ENCODE measurements at regions not wholly inside any gene's neighbourhood (a gene's known extent, or its start where the extent isn't known, plus 50 kb on each side); places are given as distances from the start of the nearest gene placed in this dataset.

DNA sequence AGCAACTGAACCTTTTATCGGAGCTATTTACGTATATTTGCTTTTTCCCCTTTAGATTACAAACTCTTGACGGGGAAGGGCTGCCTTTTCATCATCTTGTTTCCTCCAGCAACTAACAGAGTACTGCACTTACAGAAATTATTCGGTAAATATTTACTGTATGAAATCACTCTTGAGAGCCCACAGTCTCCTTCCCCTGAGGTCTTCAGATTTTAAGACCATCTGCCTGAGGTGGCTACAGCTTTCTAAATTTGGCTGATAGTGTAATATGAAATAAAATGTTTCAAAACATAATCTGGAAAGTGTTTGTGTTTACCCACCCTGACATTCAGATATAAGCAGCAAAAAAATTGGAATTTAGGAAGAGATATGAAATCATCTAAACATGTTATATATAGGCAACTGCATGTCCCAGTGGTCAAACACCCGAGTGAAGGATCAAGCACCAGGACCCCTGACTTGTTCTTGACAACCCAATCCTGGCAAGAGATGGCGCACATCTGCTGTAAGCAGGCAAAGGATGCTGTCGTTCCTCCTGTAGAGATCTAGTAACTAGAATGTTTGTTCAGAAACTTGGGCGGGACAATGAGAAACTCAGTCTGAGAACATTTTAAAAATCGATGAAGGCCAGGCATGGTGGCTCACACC is 60.9 kb downstream of the SIPA1L2 start:
- in situ Hi-C loops (cut with MboI; ENCODE audit: low sequenced_read_pairs) = no loop called here
- Histone ChIP-seq H3K4me2 (ENCODE audit: low read depth, low read length) (no peak overlapping the region; the same call in 1 of the 2 replicates), H2BK5ac (ENCODE audit: low read depth, low read length, poor library complexity, severe bottlenecking) (no peak overlapping the region), H3K18ac (ENCODE audit: low read depth, low read length) (no peak overlapping the region), H3K4me1 (ENCODE audit: control insufficient read depth, insufficient read depth, low read length) (peaks cover 4% of the 10 kb centered on the region), H3K36me3 (ENCODE audit: control insufficient read depth, insufficient read depth, low read length) (peaks cover 1% of the 10 kb centered on the region; the same call in 1 of the 2 replicates), H3K9ac (ENCODE audit: low read depth, low read length) (no peak overlapping the region), H2BK120ac (ENCODE audit: low read depth, low read length) (no peak overlapping the region), H2AK5ac (ENCODE audit: low read depth, low read length) (0 out of 2 replicates have a peak overlapping the region, but pooled peaks have one; percentile 48), H4K20me1 (ENCODE audit: insufficient read depth, low read length) (no peaks in the 10 kb centered on the region), H4K5ac (ENCODE audit: low read depth, low read length) (no peak overlapping the region), H2AK9ac (replicated peaks; ENCODE audit: low read depth, low read length, poor library complexity) (no peak overlapping the region), H2BK20ac (ENCODE audit: low read depth, low read length) (no peak overlapping the region), H4K91ac (ENCODE audit: insufficient read depth, low read depth, low read length) (no peak overlapping the region), H3K9me1 (ENCODE audit: insufficient read depth, low read length) (peaks cover 3% of the 10 kb centered on the region; the same call in 1 of the 2 replicates), H4K8ac (ENCODE audit: low read depth in 2 of 2, low read length in 2 of 2) (no peak overlapping the region), H3K79me1 (ENCODE audit: low read depth in 1 of 2, low read length in 2 of 2) (peaks cover 0 to 18% of the 10 kb centered on the region in 2 experiments; a peak in 1 of 4 replicates), H3K14ac (replicated peaks; ENCODE audit: low read depth, low read length) (no peak overlapping the region), H3K4ac (ENCODE audit: low read depth, low read length) (no peak overlapping the region; the same call in 1 of the 2 replicates), H3K56ac (ENCODE audit: extremely low read depth, insufficient read depth, low read length) (no peak overlapping the region), H2AFZ (replicated peaks; ENCODE audit: low read length, poor library complexity) (no peak overlapping the region), H3K4me3 (ENCODE audit: insufficient read depth, low read depth, low read length) (no peak overlapping the region), H3K9me3 (ENCODE audit: control insufficient read depth, insufficient read depth, low read length) (no peaks in the 10 kb centered on the region), H3K27ac (ENCODE audit: insufficient read depth, low read length) (no peak overlapping the region), H3K23ac (ENCODE audit: low read depth, low read length) (no peak overlapping the region), H3K27me3 (ENCODE audit: control insufficient read depth, insufficient read depth, low read length) (no peaks in the 10 kb centered on the region), H2BK15ac (ENCODE audit: low read depth, low read length) (no peak overlapping the region)
- WGBS, 2 experiments (ENCODE audit: extremely low coverage in 2 of 2, insufficient read length in 1 of 2) = 67% methylated on average over 1 of the region's 9 CpGs; no CpG with 5 or more reads in 1 of the 2 experiments
- dilution Hi-C loops (cut with HindIII; ENCODE audit: low sequenced_read_pairs, unreplicated experiment) = no loop called here
- DNase-seq = no peak
- CTCF ChIA-PET = interaction anchor here (1.2 kb wide), 1 partner anchor 20 kb away, joined by 3 read pairs; no protein-coding TSS in a partner anchor
- TF ChIP-seq BHLHE40 (IDR thresholded peaks at IDR 0.05; ENCODE audit: low read depth, low read length) (no peak), MXI1 (IDR thresholded peaks at IDR 0.05; ENCODE audit: borderline replicate concordance, low read depth, low read length) (no peak), USF2 (IDR thresholded peaks at IDR 0.05; ENCODE audit: low read depth, low read length) (no peak), RFX5 (IDR thresholded peaks at IDR 0.05; ENCODE audit: low read depth, low read length) (no peak), RAD21 (IDR thresholded peaks at IDR 0.05; ENCODE audit: low read length) (no peak), NFE2L2 (IDR thresholded peaks at IDR 0.05; ENCODE audit: low read depth, low read length) (no peak), POLR2A (IDR thresholded peaks at IDR 0.05; ENCODE audit: low read depth, low read length) (no peak), RCOR1 (IDR thresholded peaks at IDR 0.05; ENCODE audit: insufficient replicate concordance, low read length) (no peak)
- TF ChIP-seq, protein P1, sequence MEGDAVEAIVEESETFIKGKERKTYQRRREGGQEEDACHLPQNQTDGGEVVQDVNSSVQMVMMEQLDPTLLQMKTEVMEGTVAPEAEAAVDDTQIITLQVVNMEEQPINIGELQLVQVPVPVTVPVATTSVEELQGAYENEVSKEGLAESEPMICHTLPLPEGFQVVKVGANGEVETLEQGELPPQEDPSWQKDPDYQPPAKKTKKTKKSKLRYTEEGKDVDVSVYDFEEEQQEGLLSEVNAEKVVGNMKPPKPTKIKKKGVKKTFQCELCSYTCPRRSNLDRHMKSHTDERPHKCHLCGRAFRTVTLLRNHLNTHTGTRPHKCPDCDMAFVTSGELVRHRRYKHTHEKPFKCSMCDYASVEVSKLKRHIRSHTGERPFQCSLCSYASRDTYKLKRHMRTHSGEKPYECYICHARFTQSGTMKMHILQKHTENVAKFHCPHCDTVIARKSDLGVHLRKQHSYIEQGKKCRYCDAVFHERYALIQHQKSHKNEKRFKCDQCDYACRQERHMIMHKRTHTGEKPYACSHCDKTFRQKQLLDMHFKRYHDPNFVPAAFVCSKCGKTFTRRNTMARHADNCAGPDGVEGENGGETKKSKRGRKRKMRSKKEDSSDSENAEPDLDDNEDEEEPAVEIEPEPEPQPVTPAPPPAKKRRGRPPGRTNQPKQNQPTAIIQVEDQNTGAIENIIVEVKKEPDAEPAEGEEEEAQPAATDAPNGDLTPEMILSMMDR (conservative IDR thresholded peaks at IDR 0.05; ENCODE audit: low read depth, low read length) = no peak
- ATAC-seq (ENCODE audit: low read depth) = peak; percentile 68
- POLR2A ChIA-PET (ENCODE audit: unreplicated experiment) = no interaction called here
- intact Hi-C loops (cut with micrococcal nuclease) = no loop called here
- no TSS peak for BruUV-seq (replicated peaks)

Data from IMR-90 (cell line).